GM19238 (cell line): ENCODE measurements at regions not wholly inside any gene's neighbourhood (a gene's known extent, or its start where the extent isn't known, plus 50 kb on each side); places are given as distances from the start of the nearest gene placed in this dataset.

ENCODE experiments used
- DNase-seq: peaks from one replicate; pipeline ENCODE4 v3.0.0; 2011; ENCODE audit warnings: low spot score; ENCODE audit not compliant: insufficient read length

DNA sequence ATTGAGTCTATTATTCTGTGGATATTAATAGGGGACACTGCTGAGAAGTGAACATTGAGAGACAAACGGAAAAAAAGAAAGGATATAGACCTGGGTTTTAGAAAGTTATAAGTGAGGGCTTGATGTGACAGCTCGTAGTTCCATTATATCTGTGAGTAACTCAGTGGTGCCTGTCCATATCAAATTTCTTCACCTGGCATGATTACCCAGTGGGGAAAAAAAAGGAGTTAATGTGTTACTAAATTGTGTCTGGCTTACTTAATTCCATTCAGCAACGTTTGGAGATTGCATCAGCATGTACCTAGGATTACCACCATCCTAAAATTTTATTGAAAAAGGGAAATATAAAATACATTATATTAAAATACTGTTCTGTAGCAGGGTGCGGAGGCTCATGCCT lies 1249.9 kb downstream of the SLC16A7 start:
- DNase-seq, result no peak

DNA sequence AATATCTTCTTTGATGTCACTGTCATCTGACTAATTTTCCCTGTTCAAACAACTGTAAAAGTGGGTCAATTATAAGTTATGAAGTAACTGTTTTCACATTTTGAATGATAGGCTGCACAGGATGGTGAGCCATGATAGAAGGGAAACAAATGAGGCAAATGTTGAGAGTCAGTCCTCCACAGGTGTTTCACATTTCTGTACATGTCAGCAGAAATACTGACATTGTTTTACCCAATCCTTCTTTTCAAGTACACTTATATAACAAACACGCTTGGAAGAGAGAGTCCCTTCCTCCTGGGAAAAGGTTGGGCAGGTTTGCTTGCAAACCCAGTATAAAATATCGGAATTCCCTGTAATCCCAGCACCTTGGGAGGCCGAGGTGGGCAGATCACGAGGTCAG lies 1251.5 kb downstream of the SLC16A7 start:
- DNase-seq, result no peak

DNA sequence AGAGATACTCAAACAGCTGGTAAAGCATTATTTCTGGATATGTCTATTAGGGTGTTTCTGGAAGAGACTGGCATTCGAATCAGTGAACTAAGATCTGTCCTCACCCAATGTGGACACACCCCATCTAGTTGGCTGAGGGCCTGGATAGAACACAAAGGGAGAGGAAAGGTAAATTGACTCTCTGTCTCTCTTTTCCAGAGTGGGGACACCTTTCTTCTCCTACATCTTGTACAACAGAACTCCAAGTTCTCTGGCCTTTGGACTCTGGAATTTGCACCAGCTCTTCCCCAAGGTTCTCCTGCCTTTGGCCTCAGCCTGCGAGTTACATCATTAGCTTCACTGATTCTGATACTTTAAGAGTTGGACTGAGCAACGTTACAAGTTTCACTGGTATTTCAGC lies 1253.9 kb downstream of the SLC16A7 start:
- no peak for DNase-seq

DNA sequence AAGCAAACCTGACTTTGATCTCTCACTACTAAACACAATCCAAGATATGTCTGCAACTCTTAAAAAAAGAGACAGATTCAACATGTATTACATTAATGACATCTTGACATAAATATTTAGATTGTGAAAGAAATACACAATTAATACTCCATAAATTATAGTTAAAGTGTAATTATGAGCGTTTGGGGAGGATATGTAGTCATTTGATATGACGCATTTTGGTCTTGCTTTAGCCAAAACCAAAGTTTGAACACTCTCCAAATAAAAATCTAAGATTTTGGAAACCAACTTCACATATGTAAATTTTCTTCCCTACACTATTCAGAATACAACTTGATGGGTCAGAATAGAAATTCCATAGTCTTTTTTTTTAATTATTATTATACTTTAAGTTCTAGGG lies 1257.6 kb downstream of the SLC16A7 start:
- DNase-seq, result no peak

DNA sequence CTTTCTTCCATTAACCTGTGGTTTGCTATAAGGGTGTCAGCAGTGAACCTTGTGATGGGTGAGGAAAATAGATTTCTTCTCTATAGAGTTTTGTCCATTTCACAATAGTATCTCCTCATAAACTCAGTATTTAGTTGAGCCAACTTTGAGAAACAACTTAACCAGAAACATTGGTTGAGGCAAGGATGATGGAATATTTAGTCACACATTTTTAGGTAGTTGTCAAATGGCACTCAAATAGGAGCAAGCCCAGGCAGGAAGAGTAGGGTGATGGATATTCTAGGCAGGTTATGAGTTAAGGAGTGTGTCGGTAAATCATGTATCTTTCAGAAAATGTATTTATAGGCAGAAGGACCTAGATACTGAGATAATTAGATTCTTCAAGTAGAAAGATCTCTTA lies 1267.6 kb downstream of the SLC16A7 start:
- DNase-seq, result no peak

DNA sequence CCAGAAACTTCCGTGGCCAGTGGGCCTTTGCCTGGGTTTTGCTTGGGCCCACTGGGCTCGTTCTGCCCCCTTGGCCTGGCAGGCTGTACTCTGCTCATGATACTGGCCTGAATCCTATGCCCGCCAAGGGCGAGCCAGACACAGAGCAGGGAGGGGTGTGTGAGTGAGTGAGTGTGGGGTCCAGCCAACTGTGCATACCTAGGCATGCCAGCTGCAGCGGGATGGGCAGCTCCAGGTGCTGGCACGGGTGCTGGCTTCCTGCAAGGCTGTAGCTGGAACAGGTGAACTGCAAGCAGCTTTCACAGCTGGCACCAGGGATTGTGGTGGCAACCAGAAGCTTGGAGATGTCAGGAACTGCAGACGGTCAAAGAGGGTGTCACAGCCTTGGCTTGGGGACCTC lies 1276.4 kb downstream of the SLC16A7 start:
- no peak for DNase-seq

DNA sequence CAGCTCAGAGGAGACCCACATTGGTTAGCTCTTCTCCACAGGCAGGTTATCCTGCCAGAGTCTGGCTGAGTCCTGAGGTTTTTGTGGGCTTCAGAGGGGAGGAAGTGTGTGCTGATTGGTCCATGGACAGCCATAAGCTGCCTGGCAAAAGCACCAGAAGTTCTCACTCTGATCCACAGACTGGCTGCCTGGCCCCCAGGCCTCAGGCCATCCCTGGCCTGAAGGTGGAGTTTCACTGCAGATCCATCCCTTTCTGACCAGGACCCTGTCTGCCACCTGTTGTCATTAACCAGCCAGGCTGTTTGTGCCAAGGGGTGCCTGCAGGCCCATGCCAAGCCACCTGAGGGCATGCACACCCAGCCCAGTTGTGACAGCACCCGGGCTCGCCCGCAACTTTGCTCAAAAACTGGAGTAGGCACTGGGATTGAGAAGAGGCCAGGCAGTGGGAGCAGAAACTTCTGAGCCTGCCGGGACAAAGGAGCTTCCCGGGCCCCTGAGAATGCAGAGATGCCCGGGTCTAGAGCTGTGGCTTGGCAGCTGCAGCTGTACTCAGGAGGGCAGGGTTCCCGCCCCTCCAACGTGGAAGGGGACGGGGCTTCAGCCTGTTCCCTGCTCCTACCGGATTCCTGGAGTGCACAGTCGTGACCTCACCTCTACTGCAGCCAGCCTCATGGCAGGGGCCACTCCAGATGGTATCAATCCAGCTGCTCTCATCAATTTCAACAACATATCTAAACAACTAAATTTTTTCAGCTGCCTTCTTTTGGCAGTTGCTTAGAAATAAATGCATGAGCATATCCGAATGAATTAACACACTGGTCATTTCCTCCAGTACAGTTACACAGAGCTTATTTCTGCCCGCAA lies 1277.3 kb downstream of the SLC16A7 start:
- no peak for DNase-seq

DNA sequence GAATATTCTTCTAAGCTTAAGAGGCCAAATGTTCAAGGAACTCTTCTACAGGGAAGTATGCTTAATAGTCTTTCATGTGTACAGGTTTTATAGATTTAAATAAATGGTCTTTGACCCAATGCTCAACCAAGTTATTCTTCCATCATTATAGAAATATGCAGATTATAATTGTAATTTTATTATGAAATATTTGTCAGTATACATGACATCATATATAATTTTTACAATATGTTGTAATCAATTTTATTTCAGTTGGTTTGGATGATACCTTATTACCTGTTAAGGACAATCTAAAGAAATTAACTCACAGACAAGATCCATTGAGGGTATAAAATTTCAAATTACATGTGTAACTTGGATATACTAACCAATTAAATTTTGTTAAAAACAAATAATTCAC lies 1278.3 kb downstream of the SLC16A7 start:
- DNase-seq, result no peak

DNA sequence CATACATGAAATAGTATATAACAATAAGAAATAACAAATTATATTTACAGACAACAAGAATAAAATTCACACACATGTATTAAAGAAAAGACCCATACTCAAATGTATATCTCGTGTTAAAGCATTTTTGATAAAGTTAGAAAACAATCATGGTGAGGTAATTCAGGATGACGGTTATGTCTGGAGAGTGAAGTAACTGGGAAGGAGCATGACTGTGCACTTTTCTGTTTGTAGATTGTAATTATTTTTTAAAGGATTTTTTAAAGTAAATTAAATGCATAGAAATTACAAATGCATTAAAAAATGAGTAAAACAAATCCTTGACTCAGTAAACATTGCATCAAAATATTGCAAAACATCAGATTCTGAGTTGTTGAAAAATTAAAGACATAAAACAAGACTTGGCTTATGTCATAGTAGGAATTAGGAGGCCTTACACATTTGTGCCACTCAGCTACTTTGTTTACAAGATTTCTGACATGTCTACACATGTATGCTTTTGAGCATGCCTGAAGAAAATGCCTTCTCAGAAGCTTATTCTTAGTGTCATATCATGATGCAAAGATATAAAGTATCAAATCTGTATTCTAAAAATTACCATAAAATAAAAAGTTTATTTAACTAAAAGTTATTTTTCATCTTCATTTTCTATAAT lies 1325.1 kb downstream of the SLC16A7 start:
- no peak for DNase-seq

DNA sequence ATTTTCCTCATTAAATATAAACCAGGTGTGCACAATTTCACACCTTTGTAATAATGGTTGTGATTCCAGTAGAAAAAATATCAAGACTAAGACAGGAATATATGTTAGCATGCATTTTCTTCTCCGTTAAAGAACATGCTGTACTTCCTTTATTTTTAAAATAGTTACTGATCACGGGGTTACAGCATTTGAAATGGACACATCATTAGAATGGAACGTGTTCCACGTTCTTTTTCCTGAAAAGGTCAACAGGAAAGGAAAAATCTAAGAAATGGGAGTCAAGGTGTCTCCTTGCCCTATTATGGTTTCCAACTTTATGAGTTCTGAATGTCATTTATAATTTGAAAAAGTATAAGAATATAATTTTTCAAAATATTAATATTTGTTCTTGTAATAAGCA lies 1325.7 kb downstream of the SLC16A7 start:
- DNase-seq, result no peak

DNA sequence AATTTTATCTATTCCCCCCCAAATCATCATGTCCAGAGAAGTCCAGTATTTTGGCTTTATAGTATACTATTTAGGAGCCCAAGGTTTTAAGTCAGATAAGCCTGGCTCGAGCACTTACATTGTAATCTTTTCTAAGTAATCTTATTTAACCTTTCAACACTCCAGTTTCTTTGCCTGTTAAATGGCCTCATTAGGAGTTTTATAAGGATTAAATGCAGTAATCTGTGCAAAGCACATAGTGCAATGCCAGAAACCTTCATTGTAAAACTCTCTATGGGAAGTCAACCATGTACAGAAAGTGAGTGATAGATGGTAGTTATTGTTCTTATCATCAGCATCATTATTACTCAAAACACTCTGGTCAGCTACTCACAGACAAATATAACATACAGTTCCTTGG lies 1330.4 kb downstream of the SLC16A7 start:
- DNase-seq, result no peak

DNA sequence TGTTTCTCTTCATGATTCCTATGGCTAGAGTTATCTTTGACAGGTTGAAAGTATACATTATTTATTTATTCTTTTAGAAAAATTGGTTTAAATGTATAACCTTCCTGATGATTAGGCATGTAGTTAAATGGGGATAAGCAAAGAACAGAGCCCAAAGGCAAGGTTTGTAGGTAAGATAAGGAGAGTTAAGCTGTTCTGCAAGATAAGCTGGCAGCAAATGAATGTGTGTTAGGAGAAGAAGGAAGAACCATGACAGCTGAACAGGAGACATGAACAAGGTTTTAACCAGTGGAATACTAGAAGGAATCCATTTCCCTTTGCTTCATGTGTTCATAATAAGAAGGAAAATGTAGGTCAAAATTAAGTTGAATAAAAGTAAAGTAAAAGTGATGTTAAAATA lies 1330.1 kb upstream of the USP15 start:
- DNase-seq, result no peak

DNA sequence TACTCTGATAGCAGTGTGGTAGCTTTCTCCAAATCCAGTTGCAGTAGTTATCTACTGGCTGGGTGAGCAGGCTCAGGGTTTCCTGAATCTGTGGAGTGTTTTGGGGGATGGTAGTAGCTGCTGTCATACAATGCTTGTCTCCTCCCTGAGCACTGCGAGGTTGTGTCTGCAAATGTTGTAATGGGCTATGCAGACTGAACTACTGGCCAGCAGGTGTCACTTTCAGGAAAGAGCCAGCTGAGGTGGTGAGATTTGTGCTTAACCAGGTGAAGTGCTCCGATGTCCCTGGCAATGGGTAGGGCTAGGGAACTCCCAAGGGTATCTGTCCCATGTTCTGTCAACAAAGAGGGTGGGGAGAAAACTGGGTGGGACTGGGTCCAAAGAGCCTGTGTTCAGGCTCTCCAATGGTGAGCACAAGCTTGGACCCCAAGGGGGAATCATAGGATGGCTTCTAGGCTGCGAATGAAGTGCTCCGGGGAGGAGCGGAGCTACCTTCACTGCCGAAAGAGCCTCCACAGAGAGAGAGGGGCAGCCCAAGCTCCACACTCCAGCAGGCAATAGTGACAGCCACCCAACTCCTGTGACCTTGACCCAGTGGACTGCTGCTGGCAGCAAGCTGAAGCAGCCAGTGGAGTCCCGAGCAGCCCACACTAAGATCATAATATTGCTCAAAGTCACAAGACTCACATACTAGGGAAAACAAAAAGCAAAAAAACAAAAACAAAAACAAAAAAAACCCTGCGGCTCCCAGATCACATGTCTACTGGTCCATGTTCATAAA lies 1324.0 kb upstream of the USP15 start:
- no peak for DNase-seq

DNA sequence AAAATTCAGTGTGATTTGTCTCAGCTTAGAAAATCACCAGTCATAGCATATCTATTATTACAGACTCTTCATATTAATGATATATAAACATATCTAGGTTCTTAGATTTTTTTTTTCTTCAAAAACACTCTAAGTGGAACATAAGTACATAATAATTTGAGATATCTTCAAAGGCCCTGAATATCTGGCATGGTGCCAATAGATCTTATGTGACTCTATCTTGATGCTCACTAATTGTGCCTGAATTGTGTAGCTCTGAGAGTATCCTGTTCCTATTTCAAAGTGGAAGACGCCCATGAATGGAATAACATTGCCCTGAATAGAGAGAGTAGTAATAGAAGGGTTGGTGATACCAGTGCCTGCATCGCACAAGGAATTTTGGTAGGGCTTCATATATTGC lies 1312.7 kb upstream of the USP15 start:
- no peak for DNase-seq

DNA sequence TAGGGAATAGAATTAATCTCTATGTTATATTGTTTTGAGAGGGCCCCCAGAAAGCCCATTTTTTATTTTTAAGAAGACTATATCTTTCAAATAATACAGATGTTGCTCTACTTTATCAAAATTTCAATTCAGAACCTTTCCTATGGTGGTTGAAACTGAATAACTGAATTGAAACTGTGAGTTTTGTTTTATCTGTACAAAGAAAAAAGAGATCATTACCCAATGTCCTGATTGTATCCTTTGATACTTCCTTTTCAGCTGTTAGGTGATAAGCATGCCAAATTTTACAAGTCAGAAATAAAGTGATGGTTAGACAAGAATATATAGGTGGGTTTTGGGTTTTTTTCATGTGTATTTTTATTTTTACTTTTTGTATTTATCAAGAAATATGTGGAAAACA lies 1293.1 kb upstream of the USP15 start:
- DNase-seq, result no peak

DNA sequence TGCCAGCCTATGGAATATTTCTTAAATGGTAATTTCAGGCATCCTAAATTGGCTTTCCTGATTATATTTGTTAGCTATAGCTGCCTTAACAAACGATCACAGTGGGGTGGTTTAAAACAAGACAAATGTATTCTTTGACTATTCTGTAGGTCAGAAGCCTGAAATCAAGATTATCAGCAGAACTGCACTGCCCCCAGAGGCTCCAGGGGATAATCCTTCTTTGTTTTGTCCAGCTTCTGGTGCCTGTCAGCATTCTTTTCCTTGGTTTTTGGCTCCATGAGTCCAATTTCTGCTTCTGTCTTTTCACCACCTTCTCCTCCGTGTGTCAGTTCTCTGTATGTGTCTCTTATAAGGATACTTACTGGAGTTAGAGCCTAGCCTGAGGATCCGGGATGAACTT lies 1282.2 kb upstream of the USP15 start:
- DNase-seq, result no peak

DNA sequence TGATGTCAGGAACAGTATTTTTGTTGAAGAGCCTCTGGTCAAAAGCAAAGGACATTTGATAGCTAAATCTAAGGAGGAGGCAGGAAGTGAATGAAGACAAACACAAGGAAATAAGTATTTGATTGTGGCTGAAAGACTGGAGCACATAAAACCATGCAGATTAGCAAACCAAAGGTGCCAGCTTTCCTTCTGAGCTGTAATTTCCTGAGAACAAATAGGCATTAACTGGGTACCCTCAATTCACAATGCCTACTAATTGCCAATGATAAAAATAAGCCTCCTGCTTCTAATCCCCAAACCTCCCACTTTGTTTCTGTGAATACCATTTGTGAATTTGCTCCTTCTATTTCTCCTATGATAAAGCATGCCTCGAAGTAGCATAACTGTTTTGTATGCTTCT lies 1279.6 kb upstream of the USP15 start:
- DNase-seq, result no peak

DNA sequence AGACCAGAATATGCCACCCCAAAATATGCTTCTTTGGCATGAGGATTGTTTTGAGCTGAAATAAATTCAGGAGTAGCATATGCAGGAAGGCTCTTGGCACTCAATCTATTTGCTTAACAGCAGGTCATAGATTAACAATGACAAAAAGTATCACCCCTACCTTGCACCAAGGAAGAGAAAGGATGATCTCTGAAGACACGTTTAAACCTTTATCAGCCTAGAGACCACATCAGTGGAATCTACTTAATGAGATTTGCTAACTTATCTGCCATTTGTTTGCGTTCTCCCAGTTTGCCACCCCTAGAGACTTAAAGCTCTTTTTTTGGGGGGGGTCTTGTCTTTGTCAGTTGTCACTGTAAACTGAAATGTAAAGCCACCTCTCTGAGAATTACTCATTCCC lies 1278.7 kb upstream of the USP15 start:
- no peak for DNase-seq

DNA sequence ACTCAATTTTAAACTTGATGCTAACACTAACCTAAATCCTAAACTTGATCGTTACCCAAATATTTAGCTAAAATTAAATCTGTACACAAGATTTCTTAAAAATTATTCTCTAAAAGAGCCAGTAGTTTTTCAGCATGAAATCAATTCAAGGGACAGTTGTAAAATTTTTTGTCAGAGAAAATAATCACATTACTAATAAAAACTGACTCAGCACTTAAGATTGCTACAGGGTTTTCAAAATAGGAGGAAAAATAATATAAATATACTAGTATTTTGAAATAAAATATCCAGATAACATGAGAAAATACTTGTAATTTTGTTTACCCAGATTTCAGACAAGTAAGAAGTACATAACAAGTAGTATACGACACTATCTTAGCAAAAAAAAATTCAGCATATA lies 1268.1 kb upstream of the USP15 start:
- DNase-seq, result no peak

DNA sequence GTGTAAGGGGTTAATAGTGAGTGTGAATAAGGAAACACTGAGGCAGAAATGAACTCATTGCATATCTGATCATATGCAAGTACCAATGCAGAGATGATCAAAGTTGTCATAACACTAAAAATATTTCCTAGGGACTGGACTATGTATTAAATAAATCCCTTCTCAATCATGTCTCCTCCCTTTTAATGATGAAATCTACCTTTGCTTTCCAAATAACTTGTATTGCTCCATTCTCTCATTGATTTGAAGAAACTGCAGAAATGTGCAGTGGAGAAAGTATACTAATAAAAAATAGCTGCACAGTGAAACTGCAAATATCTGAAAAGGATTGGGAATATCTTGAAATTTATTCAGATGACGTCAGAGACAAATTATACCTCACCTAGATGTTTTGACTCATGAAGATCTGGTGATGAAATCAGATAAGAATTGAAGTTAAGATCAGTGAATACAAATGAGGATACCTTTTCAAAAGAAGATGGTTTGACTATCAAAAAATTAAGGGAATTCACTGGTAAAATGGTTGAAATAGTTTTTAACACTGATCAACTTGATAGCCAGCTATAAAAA lies 1264.9 kb upstream of the USP15 start:
- DNase-seq, result no peak

DNA sequence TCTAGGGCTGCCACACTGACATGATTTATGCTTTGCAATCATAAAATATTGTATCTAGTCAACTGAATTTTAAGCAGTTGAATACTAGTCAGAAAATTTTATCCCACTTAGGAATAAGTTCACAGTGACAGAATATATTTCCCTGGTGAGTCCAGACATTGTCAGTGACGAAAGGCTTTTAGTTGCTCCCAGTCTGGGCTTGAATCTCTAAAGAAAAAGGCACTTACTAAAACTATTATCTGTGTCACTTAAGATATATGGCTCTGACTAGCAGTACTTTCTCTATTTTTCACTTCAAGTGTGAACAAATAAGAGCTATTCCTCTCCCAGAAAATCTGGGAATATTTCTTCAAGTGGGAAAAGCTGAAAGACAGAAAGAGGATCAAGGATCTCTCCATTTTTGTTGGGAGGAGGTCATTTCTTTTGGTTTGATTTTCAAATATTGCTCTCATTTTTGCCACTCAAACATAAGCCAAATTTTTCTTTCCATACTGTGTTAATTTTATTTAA lies 1262.3 kb upstream of the USP15 start:
- DNase-seq, result no peak

DNA sequence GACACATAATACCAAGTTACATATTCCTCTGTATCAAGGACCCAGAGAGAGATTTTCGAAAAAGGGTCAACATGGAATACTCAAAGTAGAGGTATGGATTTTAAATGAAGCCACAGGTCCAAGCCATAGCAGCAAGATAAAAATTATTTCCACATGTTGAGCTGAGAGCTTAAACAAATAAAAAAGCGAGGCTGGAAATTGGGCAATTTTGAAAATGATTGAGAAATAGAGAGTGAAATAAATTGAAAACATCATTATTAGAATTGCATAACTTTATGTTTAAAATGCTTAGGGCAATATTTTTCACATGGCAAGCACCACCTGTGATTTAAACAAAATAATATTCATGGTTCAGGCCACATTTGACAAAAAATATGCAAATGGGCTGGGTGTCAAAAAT lies 1251.0 kb upstream of the USP15 start:
- no peak for DNase-seq
